ENCODE measurements at regions not wholly inside any gene's neighbourhood (a gene's known extent, or its start where the extent isn't known, plus 50 kb on each side); places are given as distances from the start of the nearest gene placed in this dataset.
"Not testable (repeated sequence)": the region's sequence is repeated elsewhere in the genome, so short reads cannot be mapped to it uniquely, and the experiment has no call there.

GRCh38 chr1:34370748-34371147 is 194.0 kb downstream of the C1orf94 start:
- DNase-seq (ENCODE audit: low read depth) = no peak
- TF ChIP-seq CTCF (conservative IDR thresholded peaks at IDR 0.05; ENCODE audit: low read depth, low read length) = no peak
- no peak overlapping the region for H3K4me3 ChIP-seq (ENCODE audit: low read depth, low read length)

- not testable (repeated sequence) for DNase-seq (ENCODE audit: low read depth); H3K4me3 ChIP-seq (ENCODE audit: low read depth, low read length)
These were observed 194.5 kb downstream of the C1orf94 start for GRCh38 chr1:34371179-34371578.

- no peak overlapping the region for H3K4me3 ChIP-seq (ENCODE audit: low read depth, low read length)
- DNase-seq (ENCODE audit: low read depth) = no peak
- no peak for TF ChIP-seq CTCF (conservative IDR thresholded peaks at IDR 0.05; ENCODE audit: low read depth, low read length)
These were observed 195.3 kb downstream of the C1orf94 start for GRCh38 chr1:34371829-34372532.

GRCh38 chr1:34372891-34373290 is 196.2 kb downstream of the C1orf94 start:
- no peak for TF ChIP-seq CTCF (conservative IDR thresholded peaks at IDR 0.05; ENCODE audit: low read depth, low read length)
- DNase-seq (ENCODE audit: low read depth) = no peak
- no peak overlapping the region for H3K4me3 ChIP-seq (ENCODE audit: low read depth, low read length)

GRCh38 chr1:34373912-34374311 is 197.2 kb downstream of the C1orf94 start:
- no peak for DNase-seq (ENCODE audit: low read depth)
- TF ChIP-seq CTCF (conservative IDR thresholded peaks at IDR 0.05; ENCODE audit: low read depth, low read length) = no peak
- no peak overlapping the region for H3K4me3 ChIP-seq (ENCODE audit: low read depth, low read length)

GRCh38 chr1:34376531-34376930 is 199.8 kb downstream of the C1orf94 start:
- TF ChIP-seq CTCF (conservative IDR thresholded peaks at IDR 0.05; ENCODE audit: low read depth, low read length) = no peak
- DNase-seq (ENCODE audit: low read depth) = no peak
- no peak overlapping the region for H3K4me3 ChIP-seq (ENCODE audit: low read depth, low read length)

GRCh38 chr1:34378968-34379856 is 202.5 kb downstream of the C1orf94 start:
- no peak overlapping the region for H3K4me3 ChIP-seq (ENCODE audit: low read depth, low read length)
- TF ChIP-seq CTCF (conservative IDR thresholded peaks at IDR 0.05; ENCODE audit: low read depth, low read length) = no peak
- DNase-seq (ENCODE audit: low read depth) = no peak

Measured in choroid plexus epithelial cell (primary cell).